ENCODE measurements at regions not wholly inside any gene's neighbourhood (a gene's known extent, or its start where the extent isn't known, plus 50 kb on each side); places are given as distances from the start of the nearest gene placed in this dataset.

DNA sequence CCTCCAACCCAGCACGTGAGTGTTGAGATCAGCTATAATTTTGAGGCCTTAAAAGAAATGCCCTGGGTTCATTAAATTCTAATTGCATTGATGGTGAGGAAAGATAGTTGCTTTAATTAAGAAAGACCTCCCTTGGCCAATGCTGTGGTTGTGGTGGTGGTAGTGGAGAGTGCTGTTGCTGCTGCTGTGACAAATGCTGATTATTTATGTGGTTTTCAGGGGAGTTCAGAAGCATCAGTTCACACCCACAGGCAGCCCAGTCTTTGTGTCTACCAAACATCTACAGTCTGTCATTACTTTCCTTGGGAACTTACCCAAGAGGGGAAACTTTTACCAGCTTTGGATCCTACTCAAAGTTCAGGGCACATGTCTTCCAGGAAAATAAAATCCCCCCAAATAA lies 178.4 kb upstream of the PARP11 start:
- Histone ChIP-seq H3K4me1 (ENCODE audit: control insufficient read depth, extremely low read depth, insufficient read depth, low read length) (no peaks in the 10 kb centered on the region), H3K27ac (ENCODE audit: insufficient read depth, low read depth, low read length) (no peak overlapping the region), H3K79me2 (ENCODE audit: control insufficient read depth, insufficient read depth, low read length) (no peaks in the 10 kb centered on the region), H3K4me2 (ENCODE audit: insufficient read depth, low read length) (no peak overlapping the region), H3K9me3 (replicated peaks; ENCODE audit: control insufficient read depth, insufficient read depth, low read length) (no peaks in the 10 kb centered on the region), H3K9ac (replicated peaks; ENCODE audit: extremely low read depth, insufficient read depth, low read length) (no peak overlapping the region), H4K20me1 (replicated peaks; ENCODE audit: control insufficient read depth, extremely low read depth, insufficient read depth, low read length) (no peaks in the 10 kb centered on the region), H3K36me3 (ENCODE audit: control insufficient read depth in 2 of 2, extremely low read depth in 1 of 2, insufficient read depth in 2 of 2, low read length in 2 of 2) (no peaks in the 10 kb centered on the region), H3K9me1 (replicated peaks; ENCODE audit: control insufficient read depth, extremely low read depth, insufficient read depth, low read length) (no peaks in the 10 kb centered on the region), H2AFZ (ENCODE audit: low read depth, low read length) (no peak overlapping the region), H3K4me3 (replicated peaks in 1 of 3; ENCODE audit: insufficient read depth in 1 of 3, low read depth in 1 of 3, low read length in 3 of 3) (no peak overlapping the region), H3K27me3 (ENCODE audit: control insufficient read depth in 2 of 2, insufficient read depth in 2 of 2, low read length in 2 of 2) (no peaks in the 10 kb centered on the region)
- intact Hi-C loops (cut with micrococcal nuclease) (no loop called here), dilution Hi-C loops (cut with MboI; ENCODE audit: extremely low pct_ligation_motif_present, low sequenced_read_pairs) (no loop called here)
- no peak for DNase-seq (ENCODE audit: low read depth, low spot score)
- no peak for FAIRE-seq
- BruUV-seq (replicated peaks): no TSS peak
- ChIA-PET CTCF (no interaction called here), POLR2A (no interaction called here)
- TF ChIP-seq FOS (IDR thresholded peaks at IDR 0.05; ENCODE audit: borderline replicate concordance, insufficient read depth, low read length) (no peak), MYC (IDR thresholded peaks at IDR 0.05; ENCODE audit: low read depth, low read length) (no peak), EZH2 (IDR thresholded peaks at IDR 0.05; ENCODE audit: borderline replicate concordance, low read depth, low read length, severe bottlenecking) (no peak), GATA2 (IDR thresholded peaks at IDR 0.05; ENCODE audit: insufficient read depth, insufficient read length, low read depth, low read length) (no peak), JUN (IDR thresholded peaks at IDR 0.05; ENCODE audit: borderline replicate concordance, insufficient read depth, insufficient read length, low read depth) (no peak), POLR2A (IDR thresholded peaks at IDR 0.05; ENCODE audit: low read depth, low read length) (no peak), POLR2AphosphoS5 (IDR thresholded peaks at IDR 0.05; ENCODE audit: insufficient read depth, low read depth, low read length) (no peak)
- TF ChIP-seq, protein P1, sequence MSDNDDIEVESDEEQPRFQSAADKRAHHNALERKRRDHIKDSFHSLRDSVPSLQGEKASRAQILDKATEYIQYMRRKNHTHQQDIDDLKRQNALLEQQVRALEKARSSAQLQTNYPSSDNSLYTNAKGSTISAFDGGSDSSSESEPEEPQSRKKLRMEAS (IDR thresholded peaks at IDR 0.05; ENCODE audit: insufficient read depth, insufficient read length): no peak
- TF ChIP-seq, protein P2, sequence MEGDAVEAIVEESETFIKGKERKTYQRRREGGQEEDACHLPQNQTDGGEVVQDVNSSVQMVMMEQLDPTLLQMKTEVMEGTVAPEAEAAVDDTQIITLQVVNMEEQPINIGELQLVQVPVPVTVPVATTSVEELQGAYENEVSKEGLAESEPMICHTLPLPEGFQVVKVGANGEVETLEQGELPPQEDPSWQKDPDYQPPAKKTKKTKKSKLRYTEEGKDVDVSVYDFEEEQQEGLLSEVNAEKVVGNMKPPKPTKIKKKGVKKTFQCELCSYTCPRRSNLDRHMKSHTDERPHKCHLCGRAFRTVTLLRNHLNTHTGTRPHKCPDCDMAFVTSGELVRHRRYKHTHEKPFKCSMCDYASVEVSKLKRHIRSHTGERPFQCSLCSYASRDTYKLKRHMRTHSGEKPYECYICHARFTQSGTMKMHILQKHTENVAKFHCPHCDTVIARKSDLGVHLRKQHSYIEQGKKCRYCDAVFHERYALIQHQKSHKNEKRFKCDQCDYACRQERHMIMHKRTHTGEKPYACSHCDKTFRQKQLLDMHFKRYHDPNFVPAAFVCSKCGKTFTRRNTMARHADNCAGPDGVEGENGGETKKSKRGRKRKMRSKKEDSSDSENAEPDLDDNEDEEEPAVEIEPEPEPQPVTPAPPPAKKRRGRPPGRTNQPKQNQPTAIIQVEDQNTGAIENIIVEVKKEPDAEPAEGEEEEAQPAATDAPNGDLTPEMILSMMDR (IDR thresholded peaks at IDR 0.05; ENCODE audit: extremely low read depth in 1 of 2, insufficient read depth in 1 of 2, low read depth in 1 of 2, low read length in 2 of 2): no peak

Measured in endothelial cell of umbilical vein (primary cell).